ENCODE measurements at regions not wholly inside any gene's neighbourhood (a gene's known extent, or its start where the extent isn't known, plus 50 kb on each side); places are given as distances from the start of the nearest gene placed in this dataset.

DNA sequence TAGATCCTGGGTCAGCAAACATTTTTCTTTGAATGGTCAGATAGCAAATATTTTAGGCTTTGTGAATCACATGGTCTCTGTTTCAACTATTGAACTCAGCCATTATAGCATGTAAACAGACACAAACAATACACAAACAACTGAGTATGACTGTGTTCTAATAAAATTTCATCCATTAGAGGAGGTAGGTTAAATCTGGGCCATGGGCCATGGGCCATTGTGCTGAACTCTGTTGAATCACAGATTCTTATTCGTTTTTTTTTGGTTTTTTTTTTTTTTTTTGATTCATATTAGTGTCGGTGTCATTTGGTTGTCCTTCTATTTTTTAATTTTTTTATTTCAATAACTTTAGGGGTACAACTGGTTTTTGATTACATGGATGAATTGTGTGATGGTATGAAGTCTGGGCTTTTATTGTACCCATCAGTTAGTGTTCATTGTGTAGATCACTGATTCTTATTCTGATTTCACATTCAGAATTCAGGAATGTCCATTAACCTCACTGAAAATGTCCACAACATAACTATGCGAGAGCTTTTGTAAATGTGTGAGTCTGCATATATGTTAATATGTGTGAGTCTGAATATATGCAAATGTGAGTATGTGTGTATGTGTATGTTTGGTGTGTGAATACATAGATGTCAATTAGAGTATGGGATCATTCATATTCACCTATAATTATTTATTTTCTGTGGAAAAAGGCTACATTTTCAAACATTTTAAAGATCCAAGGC lies 443.7 kb upstream of the GRM3 start:
- WGBS, 3 donors = 44 to 70% (median 52%) methylated on average over 3 of the region's 3 CpGs
- Histone ChIP-seq H3K4me1 (no peaks in the 10 kb centered on the region), H3K36me3 (ENCODE audit: insufficient read depth in 1 of 2, low read depth in 1 of 2) (no peaks in the 10 kb centered on the region), H3K27me3 (ENCODE audit: insufficient read depth in 3 of 3, low read length in 2 of 3) (no peaks in the 10 kb centered on the region), H3K27ac (no peak overlapping the region), H3K9me3 (no peaks in the 10 kb centered on the region), H3K4me3 (no peak overlapping the region)
- intact Hi-C loops (cut with DNase I) = no loop called here
- ATAC-seq = no peak
- no peak for DNase-seq
- TF ChIP-seq, protein P1, sequence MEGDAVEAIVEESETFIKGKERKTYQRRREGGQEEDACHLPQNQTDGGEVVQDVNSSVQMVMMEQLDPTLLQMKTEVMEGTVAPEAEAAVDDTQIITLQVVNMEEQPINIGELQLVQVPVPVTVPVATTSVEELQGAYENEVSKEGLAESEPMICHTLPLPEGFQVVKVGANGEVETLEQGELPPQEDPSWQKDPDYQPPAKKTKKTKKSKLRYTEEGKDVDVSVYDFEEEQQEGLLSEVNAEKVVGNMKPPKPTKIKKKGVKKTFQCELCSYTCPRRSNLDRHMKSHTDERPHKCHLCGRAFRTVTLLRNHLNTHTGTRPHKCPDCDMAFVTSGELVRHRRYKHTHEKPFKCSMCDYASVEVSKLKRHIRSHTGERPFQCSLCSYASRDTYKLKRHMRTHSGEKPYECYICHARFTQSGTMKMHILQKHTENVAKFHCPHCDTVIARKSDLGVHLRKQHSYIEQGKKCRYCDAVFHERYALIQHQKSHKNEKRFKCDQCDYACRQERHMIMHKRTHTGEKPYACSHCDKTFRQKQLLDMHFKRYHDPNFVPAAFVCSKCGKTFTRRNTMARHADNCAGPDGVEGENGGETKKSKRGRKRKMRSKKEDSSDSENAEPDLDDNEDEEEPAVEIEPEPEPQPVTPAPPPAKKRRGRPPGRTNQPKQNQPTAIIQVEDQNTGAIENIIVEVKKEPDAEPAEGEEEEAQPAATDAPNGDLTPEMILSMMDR (IDR thresholded peaks at IDR 0.05) = no peak

DNA sequence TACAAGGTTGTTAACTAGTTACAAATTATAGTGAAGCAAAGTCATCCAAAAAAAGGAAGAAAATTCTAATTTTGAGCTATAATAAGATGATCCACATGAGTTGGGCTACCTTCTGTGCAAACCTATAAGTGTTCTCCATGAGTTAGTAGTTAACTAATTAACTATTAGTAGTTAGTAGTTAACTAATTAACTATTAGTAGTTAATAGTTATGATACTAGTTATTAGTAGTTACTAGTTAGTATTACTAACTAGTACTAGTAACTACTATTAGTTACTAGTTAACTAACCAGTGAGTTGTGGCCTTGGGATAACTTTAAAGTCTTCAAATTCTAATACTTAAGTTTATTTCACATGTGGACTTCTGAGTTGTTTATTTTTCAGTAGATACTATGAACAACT lies 453.4 kb upstream of the GRM3 start:
- ATAC-seq = no peak

DNA sequence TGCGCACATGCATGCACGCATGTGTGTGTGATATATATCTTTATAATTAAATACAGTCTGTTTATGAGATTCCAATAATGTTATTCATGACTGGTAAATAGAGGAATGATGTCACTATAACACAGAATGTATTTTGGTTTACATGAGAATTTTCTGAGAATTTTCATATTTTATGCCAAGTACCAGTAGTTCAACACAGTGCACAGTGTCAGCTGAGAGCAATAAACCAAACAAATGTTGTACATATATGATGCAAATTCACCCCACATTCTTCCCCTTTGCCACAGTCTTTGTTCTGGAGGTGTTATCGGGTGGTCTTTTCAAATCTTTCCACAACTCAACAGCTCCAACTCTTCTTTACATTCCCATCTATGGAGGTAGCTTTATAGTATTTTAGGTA lies 462.2 kb upstream of the GRM3 start:
- no peak for DNase-seq
- Histone ChIP-seq H3K27ac (no peak overlapping the region), H3K36me3 (ENCODE audit: insufficient read depth in 1 of 2, low read depth in 1 of 2) (no peaks in the 10 kb centered on the region), H3K4me1 (no peaks in the 10 kb centered on the region), H3K4me3 (no peak overlapping the region), H3K9me3 (no peaks in the 10 kb centered on the region), H3K27me3 (ENCODE audit: insufficient read depth in 3 of 3, low read length in 2 of 3) (no peaks in the 10 kb centered on the region)
- no peak for ATAC-seq
- intact Hi-C loops (cut with DNase I) = no loop called here
- TF ChIP-seq, protein P1 (IDR thresholded peaks at IDR 0.05) = no peak
- WGBS, 3 donors = 63 to 89% (median 79%) methylated on average over 3 of the region's 3 CpGs

More for the DNA sequence above, 453.4 kb upstream of the GRM3 start:
- TF ChIP-seq, protein P1 (IDR thresholded peaks at IDR 0.05) = no peak
- no peaks in the 10 kb centered on the region for H3K27me3 ChIP-seq (ENCODE audit: insufficient read depth in 3 of 3, low read length in 2 of 3)
- H3K27ac ChIP-seq = no peak overlapping the region
- no peaks in the 10 kb centered on the region for H3K36me3 ChIP-seq (ENCODE audit: insufficient read depth in 1 of 2, low read depth in 1 of 2)
- H3K4me1 ChIP-seq = no peaks in the 10 kb centered on the region
- no peak for DNase-seq
- no peak overlapping the region for H3K4me3 ChIP-seq
- no peaks in the 10 kb centered on the region for H3K9me3 ChIP-seq
- intact Hi-C loops (cut with DNase I) = no loop called here

DNA sequence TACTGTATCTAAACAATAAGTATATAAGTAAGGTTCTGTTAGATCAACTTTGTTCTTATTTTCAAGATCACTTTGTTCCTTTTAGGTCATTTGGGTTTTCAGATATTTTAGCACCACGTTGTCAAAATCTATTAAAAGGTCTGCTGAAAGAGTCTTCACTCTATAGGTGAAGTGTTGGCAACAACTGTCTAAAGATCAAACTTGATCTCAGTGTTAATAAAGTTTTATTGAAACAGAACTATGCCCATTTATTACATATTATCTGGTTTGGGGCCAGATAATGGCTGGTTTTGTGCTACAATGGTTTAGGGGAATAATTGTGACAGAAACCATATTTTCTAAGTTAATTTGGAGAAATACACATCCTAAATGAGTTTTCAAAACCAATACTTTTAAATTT lies 478.9 kb upstream of the GRM3 start:
- Histone ChIP-seq H3K9me3 (no peaks in the 10 kb centered on the region), H3K4me1 (no peaks in the 10 kb centered on the region), H3K4me3 (no peak overlapping the region), H3K27me3 (ENCODE audit: insufficient read depth in 3 of 3, low read length in 2 of 3) (no peaks in the 10 kb centered on the region), H3K27ac (no peak overlapping the region), H3K36me3 (ENCODE audit: insufficient read depth in 1 of 2, low read depth in 1 of 2) (no peaks in the 10 kb centered on the region)
- 64 to 81% (median 70%) methylated on average over 1 of the region's 1 CpG for WGBS, 3 donors
- TF ChIP-seq, protein P1 (IDR thresholded peaks at IDR 0.05) = no peak
- DNase-seq (no peak), ATAC-seq (no peak)
- intact Hi-C loops (cut with DNase I) = no loop called here

DNA sequence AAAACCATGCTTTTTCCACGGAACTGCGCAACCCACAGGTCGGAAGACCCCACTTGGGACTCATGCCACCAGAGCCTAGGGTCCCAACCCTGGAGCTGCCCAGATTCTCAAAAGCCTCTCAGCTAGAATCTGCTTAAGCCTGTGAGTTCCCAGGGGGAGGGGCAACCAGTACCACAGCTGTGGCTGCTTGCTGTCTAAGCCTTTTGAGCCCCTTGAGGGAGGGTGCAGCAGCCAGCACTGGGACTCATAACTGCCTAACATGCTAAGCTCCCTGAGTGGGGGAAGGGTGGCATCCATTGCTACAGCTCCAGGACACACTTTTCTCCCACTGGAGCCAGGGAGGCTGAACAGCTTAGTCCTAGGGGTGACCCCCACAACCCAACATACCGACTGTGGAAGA lies 485.6 kb upstream of the GRM3 start:
- Histone ChIP-seq H3K4me1 (no peaks in the 10 kb centered on the region), H3K36me3 (ENCODE audit: insufficient read depth in 1 of 2, low read depth in 1 of 2) (no peaks in the 10 kb centered on the region), H3K4me3 (no peak overlapping the region), H3K27me3 (ENCODE audit: insufficient read depth in 3 of 3, low read length in 2 of 3) (no peaks in the 10 kb centered on the region), H3K9me3 (no peaks in the 10 kb centered on the region), H3K27ac (no peak overlapping the region)
- DNase-seq (no peak), ATAC-seq (no peak)
- TF ChIP-seq, protein P1 (IDR thresholded peaks at IDR 0.05) = no peak
- 87 to 91% (median 88%) methylated on average over 4 of the region's 4 CpGs for WGBS, 3 donors
- intact Hi-C loops (cut with DNase I) = no loop called here

Data from psoas muscle (tissue), 7 donors.